Adrenal gland (tissue), 9 donors: ENCODE measurements at regions not wholly inside any gene's neighbourhood (a gene's known extent, or its start where the extent isn't known, plus 50 kb on each side); places are given as distances from the start of the nearest gene placed in this dataset.

Experiments
- DNase-seq, 7 donors: peaks; one replicate each; pipeline ENCODE4 v3.0.0-alpha.2; 2019 to 2020
- H3K27ac ChIP-seq, 5 donors: fragments of 200-600 bp; sonication (generic) in 4 of 5; 1 replicate in 3 of 5; 2 replicates in 2 of 5; pipeline versions ENCODE4 v1.5.1 to v1.8.0; 2016 to 2020; ENCODE audit warnings: mild to moderate bottlenecking in 1 of 5
- H3K27me3 ChIP-seq: fragments of 200-600 bp; 2 replicates; pipeline ENCODE4 v1.8.0; 2021
- H3K36me3 ChIP-seq, 2 donors: fragments of 200-600 bp; replicated peaks in 1 of 2; 1 replicate in 1 of 2; 2 replicates in 1 of 2; pipeline versions ENCODE4 v1.5.1 to v1.8.0; 2018 to 2022
- H3K4me1 ChIP-seq, 2 donors: fragments of 200-600 bp; replicated peaks in 1 of 2; 1 replicate in 1 of 2; 2 replicates in 1 of 2; pipeline versions ENCODE4 v1.5.1 to v1.8.0; 2018 to 2021
- H3K4me3 ChIP-seq, 4 donors: fragments of 200-600 bp; sonication (generic) in 3 of 4; one replicate each; pipeline ENCODE4 v1.5.1; 2016 to 2018
- H3K9me3 ChIP-seq, 3 donors: fragments of 200-600 bp; sonication (generic) in 1 of 3; replicated peaks in 1 of 3; 1 replicate in 2 of 3; 2 replicates in 1 of 3; pipeline versions ENCODE4 v1.5.1 to v1.8.0; 2016 to 2021
- POLR2A ChIP-seq, 2 donors: fragments of 450-650 bp; IDR thresholded peaks; one replicate each; pipeline ENCODE4 v1.6.1; 2017; ENCODE audit warnings: antibody characterized with exemption in 2 of 2, mild to moderate bottlenecking in 2 of 2, moderate library complexity in 1 of 2
- WGBS, 4 donors: extraction: QIAGEN DNeasy Blood & Tissue Kit in 2 of 4; methylation state at CpG; one replicate each; pipeline versions ENCODE4 v1.1.5 to v1.1.7; 2013 to 2017; 5-methylcytosine and 5-hydroxymethylcytosine counted together
- intact Hi-C, 2 donors: fragments of 100-400 bp; cut with DNase I; formaldehyde crosslinking; loops; one replicate each; pipeline versions ENCODE4 v1.14.1 to v1.15.0; 2022 to 2023
- TF ChIP-seq, protein P1 (sequence below), 6 experiments: fragments of 450-650 bp in 4 of 6; fragments of 200-600 bp in 2 of 6; sonication (generic) in 1 of 6; IDR thresholded peaks; 1 replicate in 5 of 6; 2 replicates in 1 of 6; pipeline versions ENCODE4 v1.5.1 to v1.8.0; 2016 to 2021; ENCODE audit warnings: antibody characterized with exemption in 6 of 6, mild to moderate bottlenecking in 2 of 6, moderate library complexity in 1 of 6
- donor health status: healthy with polysubstance abuse.
- donor health status: Bipolar disorder and iron deficiency.
- donor health status: DM: yes; HTN: yes; CAD: no.
- donor health status: DM: no; HTN: no; CAD: no.
- donor health status: DM: no; HTN: no; CAD: no.

DNA sequence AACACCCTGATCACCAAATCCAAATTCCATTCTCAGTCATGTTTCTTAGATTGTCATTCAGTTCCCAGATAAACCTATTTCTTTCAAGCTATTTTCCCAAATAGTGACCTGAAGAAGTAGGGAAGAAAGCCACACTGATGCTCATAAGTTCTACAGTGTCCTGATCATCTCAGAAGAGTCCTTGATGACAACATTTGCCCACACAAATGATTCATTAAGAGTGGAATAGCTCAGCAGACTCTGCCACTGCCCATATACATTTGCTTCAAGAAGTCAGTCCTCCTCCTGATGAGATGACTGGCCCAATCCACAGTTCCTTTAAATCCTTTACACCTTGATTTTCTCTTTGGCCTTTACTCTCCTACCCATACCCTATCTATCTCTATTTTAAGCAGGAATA is 283.7 kb upstream of the NR4A3 start:
- Histone ChIP-seq H3K27me3 (no peaks in the 10 kb centered on the region), H3K4me3 (no peak overlapping the region), H3K9me3 (no peaks in the 10 kb centered on the region), H3K4me1 (no peaks in the 10 kb centered on the region), H3K27ac (no peak overlapping the region), H3K36me3 (no peaks in the 10 kb centered on the region)
- no peak for TF ChIP-seq POLR2A (IDR thresholded peaks at IDR 0.05)
- TF ChIP-seq, protein P1, sequence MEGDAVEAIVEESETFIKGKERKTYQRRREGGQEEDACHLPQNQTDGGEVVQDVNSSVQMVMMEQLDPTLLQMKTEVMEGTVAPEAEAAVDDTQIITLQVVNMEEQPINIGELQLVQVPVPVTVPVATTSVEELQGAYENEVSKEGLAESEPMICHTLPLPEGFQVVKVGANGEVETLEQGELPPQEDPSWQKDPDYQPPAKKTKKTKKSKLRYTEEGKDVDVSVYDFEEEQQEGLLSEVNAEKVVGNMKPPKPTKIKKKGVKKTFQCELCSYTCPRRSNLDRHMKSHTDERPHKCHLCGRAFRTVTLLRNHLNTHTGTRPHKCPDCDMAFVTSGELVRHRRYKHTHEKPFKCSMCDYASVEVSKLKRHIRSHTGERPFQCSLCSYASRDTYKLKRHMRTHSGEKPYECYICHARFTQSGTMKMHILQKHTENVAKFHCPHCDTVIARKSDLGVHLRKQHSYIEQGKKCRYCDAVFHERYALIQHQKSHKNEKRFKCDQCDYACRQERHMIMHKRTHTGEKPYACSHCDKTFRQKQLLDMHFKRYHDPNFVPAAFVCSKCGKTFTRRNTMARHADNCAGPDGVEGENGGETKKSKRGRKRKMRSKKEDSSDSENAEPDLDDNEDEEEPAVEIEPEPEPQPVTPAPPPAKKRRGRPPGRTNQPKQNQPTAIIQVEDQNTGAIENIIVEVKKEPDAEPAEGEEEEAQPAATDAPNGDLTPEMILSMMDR (IDR thresholded peaks at IDR 0.05) = no peak
- DNase-seq = no peak
- intact Hi-C loops = no loop called here

DNA sequence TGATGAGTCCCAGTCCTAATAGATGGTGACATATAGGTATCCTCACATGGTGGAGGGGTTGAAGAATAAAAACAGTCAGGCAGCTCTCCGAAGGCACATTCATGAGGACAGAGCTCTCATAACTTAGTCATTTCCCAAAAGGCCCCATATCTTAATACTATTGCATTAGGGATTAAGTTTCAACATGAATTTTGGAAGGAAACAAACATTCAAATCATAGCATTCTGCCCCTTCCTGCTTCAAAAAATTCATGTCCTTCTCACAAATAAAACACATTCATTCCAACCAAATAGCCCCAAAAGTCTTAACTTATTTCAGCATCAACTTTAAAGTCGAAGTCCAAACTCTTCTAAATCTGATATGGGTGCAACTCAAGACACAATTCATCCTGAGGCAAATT is 277.2 kb upstream of the NR4A3 start:
- Histone ChIP-seq H3K4me3 (no peak overlapping the region), H3K27ac (no peak overlapping the region), H3K4me1 (no peaks in the 10 kb centered on the region), H3K9me3 (no peaks in the 10 kb centered on the region), H3K36me3 (no peaks in the 10 kb centered on the region), H3K27me3 (no peaks in the 10 kb centered on the region)
- 69 to 84% (median 78%) methylated on average over 2 of the region's 2 CpGs for WGBS, 4 donors
- no peak for TF ChIP-seq POLR2A (IDR thresholded peaks at IDR 0.05)
- TF ChIP-seq, protein P1 (IDR thresholded peaks at IDR 0.05) = no peak
- intact Hi-C loops = no loop called here
- DNase-seq = no peak

GRCh38 chr9:99549441-99549840 is 272.2 kb upstream of the NR4A3 start:
- H3K27me3 ChIP-seq = no peaks in the 10 kb centered on the region
- H3K4me1 ChIP-seq = no peaks in the 10 kb centered on the region
- TF ChIP-seq POLR2A (IDR thresholded peaks at IDR 0.05) = no peak
- TF ChIP-seq, protein P1 (IDR thresholded peaks at IDR 0.05) = no peak
- no peak overlapping the region for H3K27ac ChIP-seq
- intact Hi-C loops = no loop called here
- H3K36me3 ChIP-seq = no peaks in the 10 kb centered on the region
- no peaks in the 10 kb centered on the region for H3K9me3 ChIP-seq
- DNase-seq = no peak
- no peak overlapping the region for H3K4me3 ChIP-seq

- intact Hi-C loops = no loop called here
- H3K9me3 ChIP-seq = no peaks in the 10 kb centered on the region
- H3K4me1 ChIP-seq = no peaks in the 10 kb centered on the region
- TF ChIP-seq, protein P1 (IDR thresholded peaks at IDR 0.05) = no peak
- no peak for TF ChIP-seq POLR2A (IDR thresholded peaks at IDR 0.05)
- DNase-seq = no peak
- H3K36me3 ChIP-seq = no peaks in the 10 kb centered on the region
- no peak overlapping the region for H3K4me3 ChIP-seq
- WGBS, 4 donors = 38 to 47% (median 39%) methylated on average over 4 of the region's 4 CpGs
- H3K27me3 ChIP-seq = no peaks in the 10 kb centered on the region
- H3K27ac ChIP-seq = no peak overlapping the region
These were observed 265.9 kb upstream of the NR4A3 start for GRCh38 chr9:99555792-99556191.
